B cell (primary cell): ENCODE measurements at regions not wholly inside any gene's neighbourhood (a gene's known extent, or its start where the extent isn't known, plus 50 kb on each side); places are given as distances from the start of the nearest gene placed in this dataset.

Source experiments
- ATAC-seq: fragments of 200-7000 bp; cut with Tn5 transposase; one replicate; pipeline ENCODE4 v1.10.0; 2021; ENCODE audit warnings: low read depth, mild to moderate bottlenecking, moderate number of reproducible peaks, moderate library complexity
- CTCF ChIA-PET: fragments of 350-600 bp; sonication (Branson Sonifier 250); formaldehyde crosslinking; loops from one replicate; lab custom pipeline; 2021; ENCODE audit warnings: antibody characterized with exemption, inconsistent platforms; lab: Charles Lee
- POLR2A ChIA-PET: fragments of 350-600 bp; sonication (Branson Sonifier 250); formaldehyde crosslinking; loops from one replicate; lab custom pipeline; 2021; ENCODE audit warnings: antibody characterized with exemption; lab: Charles Lee
- DNase-seq: peaks from one replicate; pipeline ENCODE4 v3.0.0; 2013
- H2AFZ ChIP-seq: 2 replicates; pipeline ENCODE4 v1.6.1; 2012; ENCODE audit warnings: mild to moderate bottlenecking, low read depth, low read length; ENCODE audit not compliant: insufficient read depth, poor library complexity, severe bottlenecking
- H3K27ac ChIP-seq, 2 donors: 1 replicate in 1 of 2; 2 replicates in 1 of 2; pipeline ENCODE4 v1.5.1; 2012 to 2013; ENCODE audit warnings: low read length in 2 of 2, mild to moderate bottlenecking in 2 of 2, moderate library complexity in 1 of 2
- H3K27me3 ChIP-seq, 4 experiments: fragments of 200-600 bp in 1 of 4; sonication (generic) in 1 of 4; replicated peaks in 1 of 4; 1 replicate in 2 of 4; 2 replicates in 2 of 4; pipeline versions ENCODE4 v1.6.1 to v1.7.0; 2013 to 2016; ENCODE audit warnings: low read length in 3 of 4, mild to moderate bottlenecking in 2 of 4, mixed read lengths in 1 of 4, moderate library complexity in 1 of 4; ENCODE audit not compliant: insufficient read depth in 4 of 4, control insufficient read depth in 3 of 4; ENCODE audit errors: control extremely low read depth in 1 of 4
- H3K36me3 ChIP-seq, 2 experiments: replicated peaks in 1 of 2; 1 replicate in 1 of 2; 2 replicates in 1 of 2; pipeline versions ENCODE4 v1.6.1 to v1.7.1; 2013; ENCODE audit warnings: low read length in 1 of 2; ENCODE audit not compliant: insufficient read depth in 2 of 2, control insufficient read depth in 1 of 2; ENCODE audit errors: control extremely low read depth in 1 of 2, extremely low read depth in 1 of 2
- H3K4me1 ChIP-seq, 2 donors: fragments of 200-600 bp in 1 of 2; sonication (generic) in 1 of 2; 1 replicate in 1 of 2; 2 replicates in 1 of 2; pipeline versions ENCODE4 v1.5.1 to v1.6.1; 2013 to 2017; ENCODE audit warnings: low read length in 2 of 2; ENCODE audit not compliant: control insufficient read depth in 2 of 2, insufficient read depth in 2 of 2
- H3K4me2 ChIP-seq: replicated peaks from 2 replicates; pipeline ENCODE3; 2012; ENCODE audit warnings: mild to moderate bottlenecking, low read depth, low read length; ENCODE audit not compliant: poor library complexity, severe bottlenecking
- H3K4me3 ChIP-seq, 5 experiments: fragments of 200-600 bp in 1 of 5; sonication (generic) in 1 of 5; 1 replicate in 3 of 5; 2 replicates in 2 of 5; pipeline versions ENCODE4 v1.5.1 to v1.7.0; 2011 to 2016; ENCODE audit warnings: low read length in 4 of 5, mild to moderate bottlenecking in 4 of 5, low read depth in 2 of 5, control low read depth in 1 of 5, moderate library complexity in 1 of 5; ENCODE audit not compliant: insufficient read depth in 1 of 5; ENCODE audit errors: control extremely low read depth in 1 of 5, extremely low read depth in 1 of 5
- H3K79me2 ChIP-seq: fragments of 200-600 bp; sonication (generic); one replicate; pipeline ENCODE4 v1.6.0; 2016; ENCODE audit warnings: low read length; ENCODE audit not compliant: control insufficient read depth, insufficient read depth
- H3K9ac ChIP-seq: fragments of 200-600 bp; sonication (generic); 2 replicates; pipeline ENCODE4 v1.6.1; 2017; ENCODE audit warnings: mild to moderate bottlenecking, low read length, moderate library complexity
- H3K9me3 ChIP-seq, 3 donors: one replicate each; pipeline versions ENCODE4 v1.6.1 to v1.7.1; 2013; ENCODE audit warnings: low read length in 2 of 3; ENCODE audit not compliant: control insufficient read depth in 2 of 3, insufficient read depth in 1 of 3; ENCODE audit errors: control extremely low read depth in 1 of 3
- H4K20me1 ChIP-seq: 2 replicates; pipeline ENCODE4 v1.6.0; 2012; ENCODE audit warnings: mild to moderate bottlenecking, low read length; ENCODE audit not compliant: insufficient read depth, control insufficient read depth, poor library complexity, severe bottlenecking
- H3K27ac Mint-ChIP-seq: one replicate; pipeline ENCODE4 v1.8.0; 2021; ENCODE audit warnings: mixed read lengths
- H3K27me3 Mint-ChIP-seq: one replicate; pipeline ENCODE4 v1.8.0; 2021; ENCODE audit warnings: mixed read lengths
- H3K4me1 Mint-ChIP-seq: one replicate; pipeline ENCODE4 v1.8.0; 2021; ENCODE audit warnings: mixed read lengths
- H3K4me3 Mint-ChIP-seq: one replicate; pipeline ENCODE4 v1.8.0; 2021; ENCODE audit warnings: mixed read lengths
- H3K9me3 Mint-ChIP-seq: one replicate; pipeline ENCODE4 v1.8.0; 2022; ENCODE audit warnings: mixed read lengths; ENCODE audit not compliant: insufficient read depth
- CTCF ChIP-seq: fragments of 200-600 bp; IDR thresholded peaks from one replicate; pipeline ENCODE4 v1.8.0; 2022; ENCODE audit warnings: antibody characterized with exemption, mild to moderate bottlenecking
- EZH2 ChIP-seq: IDR thresholded peaks from 2 replicates; pipeline ENCODE4 v1.6.1; 2012; ENCODE audit warnings: borderline replicate concordance, low read depth, mild to moderate bottlenecking, moderate library complexity, low read length; ENCODE audit not compliant: insufficient read depth, poor library complexity, severe bottlenecking
- WGBS: methylation state at CpG from one replicate; pipeline ENCODE4 v1.1.5; 2013; ENCODE audit warnings: missing lambda C conversion rate; ENCODE audit not compliant: insufficient coverage; 5-methylcytosine and 5-hydroxymethylcytosine counted together
- intact Hi-C: fragments of 100-400 bp; cut with micrococcal nuclease; formaldehyde crosslinking; loops from one replicate; pipeline ENCODE4 v1.10.0; 2022

GRCh38 chr12:47302111-47302671, 222.4 kb upstream of the AMIGO2 start:
- Mint-ChIP-seq H3K4me3 (peak overlapping the region; percentile 15), H3K27me3 (no peaks in the 10 kb centered on the region), H3K9me3 (peaks cover 4% of the 10 kb centered on the region), H3K27ac (peak overlapping the region; percentile 66), H3K4me1 (peaks cover 63% of the 10 kb centered on the region)
- WGBS, result 50% methylated on average over 3 of the region's 6 CpGs
- POLR2A ChIA-PET, result interaction anchor here (0.5 to 0.7 kb wide), 3 partner anchors 62 to 222 kb away, joined by 3 to 4 read pairs (median 4); partner anchors contain the start of gene AMIGO2
- TF ChIP-seq EZH2, result no peak
- no peak for TF ChIP-seq CTCF
- H3K79me2 ChIP-seq, result no peaks in the 10 kb centered on the region
- intact Hi-C loops, result loop anchor here (2.0 kb wide), 1 partner anchor 25 kb away; no protein-coding TSS in a partner anchor
- peak overlapping the region; percentile 38 for H2AFZ ChIP-seq
- no peaks in the 10 kb centered on the region for H3K27me3 ChIP-seq
- H3K9me3 ChIP-seq, result peaks cover 2 to 34% (median 11%) of the 10 kb centered on the region in 3 donors
- H3K4me2 ChIP-seq, result no peak overlapping the region
- no peaks in the 10 kb centered on the region for H4K20me1 ChIP-seq
- ATAC-seq (peak; percentile 56), DNase-seq (no peak)
- H3K4me1 ChIP-seq, result peaks cover 4 to 21% of the 10 kb centered on the region in 2 donors
- CTCF ChIA-PET, result interaction anchor here (0.8 to 3.4 kb wide), 8 partner anchors 9 to 281 kb away, joined by 3 to 15 read pairs (median 4); no protein-coding TSS in a partner anchor
- no peak overlapping the region for H3K27ac ChIP-seq
- peaks cover 0 to 3% of the 10 kb centered on the region in 2 experiments for H3K36me3 ChIP-seq
- H3K9ac ChIP-seq, result no peak overlapping the region
- no peak overlapping the region for H3K4me3 ChIP-seq

GRCh38 chr12:47299586-47299985, 219.8 kb upstream of the AMIGO2 start:
- H3K4me3 Mint-ChIP-seq, result no peak overlapping the region
- ChIA-PET CTCF (interaction anchor here (0.9 kb wide), 1 partner anchor 267 kb away, joined by 4 read pairs; no protein-coding TSS in a partner anchor), POLR2A (interaction anchor here (0.9 kb wide), 1 partner anchor 23 kb away, joined by 3 read pairs; no protein-coding TSS in a partner anchor)
- Histone ChIP-seq H3K27ac (no peak overlapping the region), H3K9me3 (peaks cover 1 to 12% (median 7%) of the 10 kb centered on the region in 3 donors), H2AFZ (no peak overlapping the region), H3K27me3 (no peaks in the 10 kb centered on the region), H3K79me2 (no peaks in the 10 kb centered on the region), H3K4me2 (no peak overlapping the region), H3K9ac (no peak overlapping the region), H3K4me3 (no peak overlapping the region), H4K20me1 (no peaks in the 10 kb centered on the region), H3K4me1 (peaks cover 4 to 17% of the 10 kb centered on the region in 2 donors), H3K36me3 (peaks cover 0 to 3% of the 10 kb centered on the region in 2 experiments)
- H3K9me3 Mint-ChIP-seq, result peaks cover 4% of the 10 kb centered on the region
- ATAC-seq, result no peak
- DNase-seq, result no peak
- H3K27me3 Mint-ChIP-seq, result no peaks in the 10 kb centered on the region
- peaks cover 49% of the 10 kb centered on the region for H3K4me1 Mint-ChIP-seq
- no peak overlapping the region for H3K27ac Mint-ChIP-seq
- intact Hi-C loops, result loop anchor here (5.0 kb wide), 1 partner anchor 37 kb away; no protein-coding TSS in a partner anchor
- TF ChIP-seq CTCF, result no peak
- no peak for TF ChIP-seq EZH2
- no CpG with 5 or more reads among the region's 1 CpG for WGBS
